Uterus (tissue), 3 donors: ENCODE measurements at regions not wholly inside any gene's neighbourhood (a gene's known extent, or its start where the extent isn't known, plus 50 kb on each side); places are given as distances from the start of the nearest gene placed in this dataset.

ENCODE experiments used
- DNase-seq, 2 donors: peaks; one replicate each; pipeline ENCODE4 v3.0.0-alpha.2; 2019 to 2020
- H3K27ac ChIP-seq, 2 donors: fragments of 200-600 bp; sonication (generic); 1 replicate in 1 of 2; 2 replicates in 1 of 2; pipeline ENCODE4 v1.5.1; 2016 to 2018
- H3K27me3 ChIP-seq, 2 donors: fragments of 200-600 bp; sonication (generic); one replicate each; pipeline ENCODE4 v1.5.1; 2018 to 2019; ENCODE audit warnings: control low read depth in 1 of 2
- H3K36me3 ChIP-seq, 2 donors: fragments of 200-600 bp; sonication (generic); one replicate each; pipeline ENCODE4 v1.5.1; 2019; ENCODE audit warnings: control low read depth in 1 of 2
- H3K4me1 ChIP-seq, 2 donors: fragments of 200-600 bp; sonication (generic); one replicate each; pipeline ENCODE4 v1.5.1; 2018 to 2019; ENCODE audit warnings: control low read depth in 1 of 2
- H3K4me3 ChIP-seq, 2 donors: fragments of 200-600 bp; sonication (generic); 1 replicate in 1 of 2; 2 replicates in 1 of 2; pipeline ENCODE4 v1.5.1; 2018 to 2019; ENCODE audit warnings: mild to moderate bottlenecking in 1 of 2
- H3K9me3 ChIP-seq, 2 donors: fragments of 200-600 bp; sonication (generic); one replicate each; pipeline ENCODE4 v1.5.1; 2019; ENCODE audit warnings: control low read depth in 1 of 2
- POLR2A ChIP-seq, 2 donors: fragments of 450-650 bp; IDR thresholded peaks; one replicate each; pipeline ENCODE4 v1.6.1; 2016; ENCODE audit warnings: antibody characterized with exemption in 2 of 2, mild to moderate bottlenecking in 1 of 2, moderate library complexity in 1 of 2
- intact Hi-C: fragments of 100-400 bp; cut with DNase I; formaldehyde crosslinking; loops from one replicate; pipeline ENCODE4 v1.15.1; 2023; ENCODE audit warnings: low total_unique reads
- TF ChIP-seq, protein P1 (sequence below), 4 experiments: fragments of 200-600 bp in 2 of 4; fragments of 450-650 bp in 2 of 4; sonication (generic) in 2 of 4; IDR thresholded peaks; one replicate each; pipeline ENCODE4 v1.5.1; 2016 to 2019; ENCODE audit warnings: antibody characterized with exemption in 4 of 4, mild to moderate bottlenecking in 2 of 4, moderate library complexity in 1 of 4
- donor health status: DM: yes; HTN: yes; CAD: no.

DNA sequence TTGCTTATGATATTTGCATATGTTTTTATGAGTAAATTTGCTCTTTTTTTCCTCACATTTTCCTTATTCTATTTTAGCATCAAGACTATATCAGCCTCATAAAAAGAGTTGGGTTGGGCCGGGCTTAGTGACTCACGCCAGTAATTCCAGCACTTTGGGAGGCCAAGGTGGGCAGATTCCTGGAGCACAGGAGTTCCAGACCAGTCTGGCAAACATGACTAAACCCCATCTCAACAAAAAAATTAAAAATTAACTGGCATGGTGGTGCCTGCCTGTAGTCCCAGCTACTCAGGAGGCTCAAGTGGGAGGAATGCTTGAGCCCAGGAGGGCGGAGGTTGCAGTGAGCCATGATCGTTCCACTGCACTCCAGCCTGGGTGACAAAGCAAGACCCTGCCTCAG is 148.8 kb upstream of the ANO5 start:
- intact Hi-C loops, result no loop called here
- Histone ChIP-seq H3K4me1 (no peaks in the 10 kb centered on the region), H3K9me3 (no peaks in the 10 kb centered on the region), H3K27ac (no peak overlapping the region), H3K27me3 (no peaks in the 10 kb centered on the region), H3K4me3 (no peak overlapping the region), H3K36me3 (no peaks in the 10 kb centered on the region)
- DNase-seq, result no peak
- TF ChIP-seq, protein P1, sequence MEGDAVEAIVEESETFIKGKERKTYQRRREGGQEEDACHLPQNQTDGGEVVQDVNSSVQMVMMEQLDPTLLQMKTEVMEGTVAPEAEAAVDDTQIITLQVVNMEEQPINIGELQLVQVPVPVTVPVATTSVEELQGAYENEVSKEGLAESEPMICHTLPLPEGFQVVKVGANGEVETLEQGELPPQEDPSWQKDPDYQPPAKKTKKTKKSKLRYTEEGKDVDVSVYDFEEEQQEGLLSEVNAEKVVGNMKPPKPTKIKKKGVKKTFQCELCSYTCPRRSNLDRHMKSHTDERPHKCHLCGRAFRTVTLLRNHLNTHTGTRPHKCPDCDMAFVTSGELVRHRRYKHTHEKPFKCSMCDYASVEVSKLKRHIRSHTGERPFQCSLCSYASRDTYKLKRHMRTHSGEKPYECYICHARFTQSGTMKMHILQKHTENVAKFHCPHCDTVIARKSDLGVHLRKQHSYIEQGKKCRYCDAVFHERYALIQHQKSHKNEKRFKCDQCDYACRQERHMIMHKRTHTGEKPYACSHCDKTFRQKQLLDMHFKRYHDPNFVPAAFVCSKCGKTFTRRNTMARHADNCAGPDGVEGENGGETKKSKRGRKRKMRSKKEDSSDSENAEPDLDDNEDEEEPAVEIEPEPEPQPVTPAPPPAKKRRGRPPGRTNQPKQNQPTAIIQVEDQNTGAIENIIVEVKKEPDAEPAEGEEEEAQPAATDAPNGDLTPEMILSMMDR (IDR thresholded peaks at IDR 0.05), result no peak
- no peak for TF ChIP-seq POLR2A (IDR thresholded peaks at IDR 0.05)

DNA sequence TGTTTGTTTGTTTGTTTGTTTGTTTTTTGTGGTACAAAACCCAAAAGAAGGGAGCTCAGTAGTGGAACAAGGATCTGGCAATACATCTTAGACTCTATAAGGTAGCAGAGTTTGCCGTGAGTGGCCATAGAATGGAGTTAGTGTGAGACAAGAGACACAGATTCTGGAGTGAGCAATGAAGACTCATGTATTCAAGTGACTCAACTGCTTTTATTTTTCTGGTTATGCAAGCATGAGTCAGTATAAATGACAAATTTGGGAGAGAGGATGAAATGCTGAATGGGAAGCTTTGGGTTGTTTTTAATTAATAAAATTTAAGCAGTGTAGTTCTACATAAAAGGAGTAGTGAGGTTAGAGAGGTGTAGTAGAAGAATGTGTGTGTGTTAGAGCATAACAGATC is 143.6 kb upstream of the ANO5 start:
- Histone ChIP-seq H3K4me3 (no peak overlapping the region), H3K36me3 (no peaks in the 10 kb centered on the region), H3K9me3 (no peaks in the 10 kb centered on the region), H3K27ac (no peak overlapping the region), H3K4me1 (no peaks in the 10 kb centered on the region), H3K27me3 (no peaks in the 10 kb centered on the region)
- no peak for DNase-seq
- intact Hi-C loops, result no loop called here
- TF ChIP-seq, protein P1 (IDR thresholded peaks at IDR 0.05), result no peak
- TF ChIP-seq POLR2A (IDR thresholded peaks at IDR 0.05), result no peak

DNA sequence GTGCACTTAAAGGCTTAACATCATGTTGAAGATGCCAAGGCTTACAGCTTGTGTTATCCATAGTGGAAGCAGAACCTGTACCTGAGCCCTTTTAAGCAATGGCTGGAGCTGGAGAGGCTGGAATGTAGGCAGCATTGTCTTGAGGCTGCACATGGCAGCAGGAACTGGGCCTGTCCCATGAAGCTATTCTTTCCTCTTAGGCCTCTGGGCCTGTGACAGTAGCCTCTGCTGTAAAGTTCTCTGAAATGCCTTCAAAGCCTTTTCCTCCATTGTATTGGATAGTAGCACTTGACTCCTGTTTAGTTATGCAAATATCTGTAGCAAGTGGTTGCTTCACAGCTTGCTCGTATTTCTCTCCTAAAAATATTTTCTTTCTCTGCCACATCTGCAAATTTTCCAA is 127.4 kb upstream of the ANO5 start:
- no peak overlapping the region for H3K4me3 ChIP-seq
- TF ChIP-seq, protein P1 (IDR thresholded peaks at IDR 0.05), result no peak
- no peak for TF ChIP-seq POLR2A (IDR thresholded peaks at IDR 0.05)
- intact Hi-C loops, result no loop called here
- no peak overlapping the region for H3K27ac ChIP-seq
- no peaks in the 10 kb centered on the region for H3K9me3 ChIP-seq
- no peak for DNase-seq
- no peaks in the 10 kb centered on the region for H3K36me3 ChIP-seq
- no peaks in the 10 kb centered on the region for H3K27me3 ChIP-seq
- H3K4me1 ChIP-seq, result no peaks in the 10 kb centered on the region

DNA sequence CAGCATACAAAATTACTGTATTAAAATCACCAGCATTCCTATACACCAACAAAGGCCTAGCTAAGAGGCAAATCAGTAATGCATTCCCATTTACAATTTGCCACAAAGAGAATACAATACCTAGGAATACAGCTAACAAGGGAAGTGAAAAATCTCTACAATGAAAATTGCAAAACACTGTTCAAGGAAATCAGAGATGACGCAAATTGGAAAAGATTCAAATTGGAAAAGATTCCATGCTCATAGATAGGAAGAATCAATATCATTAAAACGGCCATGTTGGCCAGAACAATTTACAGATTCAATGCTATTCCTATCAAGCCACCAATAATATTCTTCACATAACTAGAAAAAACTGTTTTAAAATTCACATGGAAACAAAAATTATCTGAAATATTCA is 123.0 kb upstream of the ANO5 start:
- no peak for TF ChIP-seq POLR2A (IDR thresholded peaks at IDR 0.05)
- TF ChIP-seq, protein P1 (IDR thresholded peaks at IDR 0.05), result no peak
- H3K27me3 ChIP-seq, result no peaks in the 10 kb centered on the region
- DNase-seq, result no peak
- H3K4me1 ChIP-seq, result no peaks in the 10 kb centered on the region
- intact Hi-C loops, result no loop called here
- no peaks in the 10 kb centered on the region for H3K9me3 ChIP-seq
- H3K36me3 ChIP-seq, result no peaks in the 10 kb centered on the region
- H3K4me3 ChIP-seq, result no peak overlapping the region
- H3K27ac ChIP-seq, result no peak overlapping the region

DNA sequence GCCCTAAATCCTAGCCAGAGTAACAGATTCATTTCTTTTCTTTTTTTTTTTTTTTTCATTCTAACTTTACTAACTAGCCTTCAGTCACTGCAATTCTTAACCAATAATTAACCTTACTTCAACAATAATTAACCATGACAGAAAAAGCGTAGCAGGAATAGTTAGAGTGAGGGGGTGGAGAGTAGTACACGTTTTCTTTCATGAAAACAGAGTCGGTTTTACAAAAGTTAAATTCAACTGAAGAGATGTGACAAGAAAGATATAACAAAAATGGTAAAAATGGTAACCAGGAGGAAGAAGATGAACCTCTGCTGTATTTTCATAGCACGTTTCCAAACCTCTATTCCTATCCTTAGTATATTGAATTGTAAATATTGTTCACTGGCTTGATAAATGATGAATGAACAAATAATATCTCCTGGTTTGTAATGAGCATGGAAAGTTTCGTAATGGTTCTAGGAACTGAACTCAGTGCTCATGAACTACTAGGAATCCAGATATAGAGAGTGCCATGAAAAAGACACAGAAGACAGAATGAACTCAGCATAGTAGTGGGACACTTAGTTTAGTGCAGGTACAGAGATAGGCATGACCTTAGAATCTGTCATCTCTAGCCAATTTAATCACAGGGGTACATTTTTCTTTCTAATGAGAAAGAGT is 116.5 kb upstream of the ANO5 start:
- H3K4me3 ChIP-seq, result no peak overlapping the region
- no peaks in the 10 kb centered on the region for H3K9me3 ChIP-seq
- no peaks in the 10 kb centered on the region for H3K4me1 ChIP-seq
- TF ChIP-seq, protein P1 (IDR thresholded peaks at IDR 0.05), result no peak
- no peak for TF ChIP-seq POLR2A (IDR thresholded peaks at IDR 0.05)
- intact Hi-C loops, result no loop called here
- no peak overlapping the region for H3K27ac ChIP-seq
- no peak for DNase-seq
- no peaks in the 10 kb centered on the region for H3K27me3 ChIP-seq
- no peaks in the 10 kb centered on the region for H3K36me3 ChIP-seq
